ENCODE measurements at regions not wholly inside any gene's neighbourhood (a gene's known extent, or its start where the extent isn't known, plus 50 kb on each side); places are given as distances from the start of the nearest gene placed in this dataset.

GRCh38 chr2:222017252-222017850 lies 281.4 kb downstream of the PAX3 start:
- no peak for DNase-seq (ENCODE audit: low spot score)
- Histone ChIP-seq H3K4me3 (no peak overlapping the region), H3K27ac (no peak overlapping the region)
- TF ChIP-seq CTCF (IDR thresholded peaks at IDR 0.05): no peak

- no peak for TF ChIP-seq CTCF (IDR thresholded peaks at IDR 0.05)
- H3K4me3 ChIP-seq: no peak overlapping the region
- no peak overlapping the region for H3K27ac ChIP-seq
- no peak for DNase-seq (ENCODE audit: low spot score)
Measured at GRCh38 chr2:222013889-222014288, 284.9 kb downstream of the PAX3 start.

- TF ChIP-seq CTCF (IDR thresholded peaks at IDR 0.05): no peak
- DNase-seq (ENCODE audit: low spot score): no peak
- no peak overlapping the region for H3K27ac ChIP-seq
- H3K4me3 ChIP-seq: no peak overlapping the region
Measured at GRCh38 chr2:222000326-222000725, 298.5 kb downstream of the PAX3 start.

- Histone ChIP-seq H3K27ac (no peak overlapping the region), H3K4me3 (no peak overlapping the region)
- DNase-seq (ENCODE audit: low spot score): no peak
- no peak for TF ChIP-seq CTCF (IDR thresholded peaks at IDR 0.05)
Measured at GRCh38 chr2:221999717-222000116, 299.1 kb downstream of the PAX3 start.

GRCh38 chr2:221999166-221999565 lies 299.6 kb downstream of the PAX3 start:
- H3K4me3 ChIP-seq: no peak overlapping the region
- H3K27ac ChIP-seq: no peak overlapping the region
- DNase-seq (ENCODE audit: low spot score): no peak
- no peak for TF ChIP-seq CTCF (IDR thresholded peaks at IDR 0.05)

GRCh38 chr2:221997683-221998082 lies 301.1 kb downstream of the PAX3 start:
- no peak for DNase-seq (ENCODE audit: low spot score)
- H3K27ac ChIP-seq: no peak overlapping the region
- no peak overlapping the region for H3K4me3 ChIP-seq
- no peak for TF ChIP-seq CTCF (IDR thresholded peaks at IDR 0.05)

GRCh38 chr2:221997100-221997499 lies 301.7 kb downstream of the PAX3 start:
- Histone ChIP-seq H3K27ac (no peak overlapping the region), H3K4me3 (no peak overlapping the region)
- no peak for DNase-seq (ENCODE audit: low spot score)
- TF ChIP-seq CTCF (IDR thresholded peaks at IDR 0.05): no peak

Measured in coronary artery (tissue), 2 donors.